ENCODE measurements at regions not wholly inside any gene's neighbourhood (a gene's known extent, or its start where the extent isn't known, plus 50 kb on each side); places are given as distances from the start of the nearest gene placed in this dataset.

DNA sequence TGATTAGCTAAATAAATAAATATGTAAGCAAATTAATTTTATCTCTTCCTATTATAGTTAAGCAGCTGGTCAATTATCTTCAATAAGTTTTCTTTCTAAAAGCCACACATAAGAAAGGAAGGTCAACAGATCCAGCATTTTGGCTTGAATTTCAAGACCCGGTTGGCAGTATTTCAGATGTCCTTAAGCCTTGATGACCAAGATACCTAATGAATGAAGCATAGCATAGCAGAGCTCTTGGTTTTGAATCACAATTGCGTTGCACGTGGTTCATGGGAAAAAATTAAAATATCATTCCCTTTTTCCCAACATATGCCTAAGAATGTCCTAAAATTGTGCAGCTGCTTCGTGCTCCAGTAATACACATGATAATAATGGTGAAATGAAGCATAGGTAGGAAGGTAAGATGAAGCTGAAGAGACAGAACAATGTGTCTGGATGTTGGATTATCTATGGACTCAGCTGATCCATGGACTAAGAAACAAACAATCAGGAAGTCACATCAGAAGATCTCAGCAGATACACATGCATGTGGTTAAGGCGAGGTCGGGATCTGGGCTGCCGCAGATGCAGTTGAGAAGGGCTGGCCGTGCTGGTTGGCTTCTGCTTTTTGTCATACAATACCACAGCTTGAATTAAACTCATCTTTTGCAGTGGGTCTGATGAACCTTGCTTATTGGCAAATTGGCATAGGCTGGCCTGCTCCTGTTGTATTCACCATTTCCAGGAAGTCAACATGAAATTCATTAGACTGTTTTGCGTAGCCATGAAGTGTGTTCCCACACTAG is 284.9 kb upstream of the RUNX1 start:
- no peak for DNase-seq
- no peaks in the 10 kb centered on the region for H3F3A ChIP-seq (replicated peaks; ENCODE audit: insufficient read depth)
- ChIA-PET CTCF (interaction anchor here (0.6 kb wide), 1 partner anchor 96 kb away, joined by 4 read pairs; no protein-coding TSS in a partner anchor), POLR2A (no interaction called here)
- H3K9me2 ChIP-seq = no peaks in the 10 kb centered on the region
- no peaks in the 10 kb centered on the region for H3K27me3 ChIP-seq (ENCODE audit: insufficient read depth)
- H3K9me3 ChIP-seq = no peaks in the 10 kb centered on the region
- no peaks in the 10 kb centered on the region; a peak in 1 of 4 replicates for H3K4me1 ChIP-seq (ENCODE audit: control insufficient read depth in 1 of 2, insufficient read depth in 2 of 2, low read depth in 1 of 2, low read length in 1 of 2)
- no peak overlapping the region for H2AFZ ChIP-seq (ENCODE audit: low read depth)
- H3K36me3 ChIP-seq (replicated peaks in 1 of 2; ENCODE audit: control insufficient read depth in 1 of 2, insufficient read depth in 2 of 2, low read length in 1 of 2) = no peaks in the 10 kb centered on the region
- no peaks in the 10 kb centered on the region for H4K20me1 ChIP-seq (ENCODE audit: insufficient read depth)
- H3K9ac ChIP-seq = no peak overlapping the region
- H3K4me3 ChIP-seq (ENCODE audit: low read depth in 2 of 2, low read length in 1 of 2) = no peak overlapping the region
- no peak overlapping the region for H3K4me2 ChIP-seq
- 66% methylated on average over 9 of the region's 9 CpGs for WGBS (ENCODE audit: low lambda C conversion rate)
- TF ChIP-seq TAF1 (IDR thresholded peaks at IDR 0.05; ENCODE audit: borderline replicate concordance, low read depth, low read length) = no peak
- no peak for TF ChIP-seq MEF2A (IDR thresholded peaks at IDR 0.05; ENCODE audit: borderline replicate concordance, low read depth)
- TF ChIP-seq, protein P1, sequence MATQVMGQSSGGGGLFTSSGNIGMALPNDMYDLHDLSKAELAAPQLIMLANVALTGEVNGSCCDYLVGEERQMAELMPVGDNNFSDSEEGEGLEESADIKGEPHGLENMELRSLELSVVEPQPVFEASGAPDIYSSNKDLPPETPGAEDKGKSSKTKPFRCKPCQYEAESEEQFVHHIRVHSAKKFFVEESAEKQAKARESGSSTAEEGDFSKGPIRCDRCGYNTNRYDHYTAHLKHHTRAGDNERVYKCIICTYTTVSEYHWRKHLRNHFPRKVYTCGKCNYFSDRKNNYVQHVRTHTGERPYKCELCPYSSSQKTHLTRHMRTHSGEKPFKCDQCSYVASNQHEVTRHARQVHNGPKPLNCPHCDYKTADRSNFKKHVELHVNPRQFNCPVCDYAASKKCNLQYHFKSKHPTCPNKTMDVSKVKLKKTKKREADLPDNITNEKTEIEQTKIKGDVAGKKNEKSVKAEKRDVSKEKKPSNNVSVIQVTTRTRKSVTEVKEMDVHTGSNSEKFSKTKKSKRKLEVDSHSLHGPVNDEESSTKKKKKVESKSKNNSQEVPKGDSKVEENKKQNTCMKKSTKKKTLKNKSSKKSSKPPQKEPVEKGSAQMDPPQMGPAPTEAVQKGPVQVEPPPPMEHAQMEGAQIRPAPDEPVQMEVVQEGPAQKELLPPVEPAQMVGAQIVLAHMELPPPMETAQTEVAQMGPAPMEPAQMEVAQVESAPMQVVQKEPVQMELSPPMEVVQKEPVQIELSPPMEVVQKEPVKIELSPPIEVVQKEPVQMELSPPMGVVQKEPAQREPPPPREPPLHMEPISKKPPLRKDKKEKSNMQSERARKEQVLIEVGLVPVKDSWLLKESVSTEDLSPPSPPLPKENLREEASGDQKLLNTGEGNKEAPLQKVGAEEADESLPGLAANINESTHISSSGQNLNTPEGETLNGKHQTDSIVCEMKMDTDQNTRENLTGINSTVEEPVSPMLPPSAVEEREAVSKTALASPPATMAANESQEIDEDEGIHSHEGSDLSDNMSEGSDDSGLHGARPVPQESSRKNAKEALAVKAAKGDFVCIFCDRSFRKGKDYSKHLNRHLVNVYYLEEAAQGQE (IDR thresholded peaks at IDR 0.05; ENCODE audit: low read depth, low read length) = no peak
- no peak for TF ChIP-seq JUND (IDR thresholded peaks at IDR 0.05)
- no peak for TF ChIP-seq SIN3A (IDR thresholded peaks at IDR 0.05; ENCODE audit: borderline replicate concordance, low read depth, low read length)
- TF ChIP-seq EP300 (IDR thresholded peaks at IDR 0.05; ENCODE audit: borderline replicate concordance in 1 of 2, low read depth in 1 of 2, low read length in 1 of 2) = no peak
- TF ChIP-seq NRF1 (IDR thresholded peaks at IDR 0.05; ENCODE audit: low read depth, low read length) = no peak
- TF ChIP-seq YY1 (IDR thresholded peaks at IDR 0.05; ENCODE audit: low read depth) = no peak
- TF ChIP-seq CHD2 (IDR thresholded peaks at IDR 0.05; ENCODE audit: low read length, partially characterized antibody) = no peak
- TF ChIP-seq, protein P2, sequence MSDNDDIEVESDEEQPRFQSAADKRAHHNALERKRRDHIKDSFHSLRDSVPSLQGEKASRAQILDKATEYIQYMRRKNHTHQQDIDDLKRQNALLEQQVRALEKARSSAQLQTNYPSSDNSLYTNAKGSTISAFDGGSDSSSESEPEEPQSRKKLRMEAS (IDR thresholded peaks at IDR 0.05; ENCODE audit: low read depth) = no peak
- TF ChIP-seq EZH2phosphoT487 (IDR thresholded peaks at IDR 0.05; ENCODE audit: borderline replicate concordance, low read depth) = no peak
- TF ChIP-seq POLR2AphosphoS5 (IDR thresholded peaks at IDR 0.05; ENCODE audit: low read depth, low read length) = no peak
- no peak for TF ChIP-seq FOXJ3 (CRISPR knock-in tag; IDR thresholded peaks at IDR 0.05)
- no peak overlapping the region for H3K27ac ChIP-seq (ENCODE audit: low read depth in 2 of 2, low read length in 1 of 2)
- H3K79me2 ChIP-seq (ENCODE audit: insufficient read depth) = no peaks in the 10 kb centered on the region

All from SK-N-SH (cell line).